ENCODE measurements at regions not wholly inside any gene's neighbourhood (a gene's known extent, or its start where the extent isn't known, plus 50 kb on each side); places are given as distances from the start of the nearest gene placed in this dataset.

GRCh38 chr20:7371518-7372163 lies 568.6 kb downstream of the HAO1 start:
- TF ChIP-seq CTCF (conservative IDR thresholded peaks at IDR 0.05) (no peak), ZFX (IDR thresholded peaks at IDR 0.05) (no peak)
